ENCODE measurements at regions not wholly inside any gene's neighbourhood (a gene's known extent, or its start where the extent isn't known, plus 50 kb on each side); places are given as distances from the start of the nearest gene placed in this dataset.

DNA sequence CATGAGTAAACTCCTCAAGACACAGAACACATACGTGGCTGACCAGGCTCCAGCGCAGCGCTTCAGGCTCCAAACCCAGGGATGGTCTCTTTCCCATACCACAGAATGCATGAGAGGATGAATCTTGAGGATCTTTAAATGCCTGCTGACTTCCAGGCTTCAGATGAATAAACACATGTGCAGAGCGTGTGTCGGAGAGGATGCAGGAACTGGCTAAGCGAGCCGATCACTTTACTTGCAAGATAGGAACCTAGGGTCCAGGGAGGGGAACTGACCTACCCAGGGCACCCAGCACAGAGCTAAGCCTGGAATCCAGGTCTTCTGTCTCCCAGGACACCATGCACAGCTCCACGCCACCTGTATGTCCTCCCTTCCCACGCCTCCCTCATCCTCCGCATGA lies 209.8 kb downstream of the BCL11B start:
- DNase-seq (ENCODE audit: low read depth), result no peak

DNA sequence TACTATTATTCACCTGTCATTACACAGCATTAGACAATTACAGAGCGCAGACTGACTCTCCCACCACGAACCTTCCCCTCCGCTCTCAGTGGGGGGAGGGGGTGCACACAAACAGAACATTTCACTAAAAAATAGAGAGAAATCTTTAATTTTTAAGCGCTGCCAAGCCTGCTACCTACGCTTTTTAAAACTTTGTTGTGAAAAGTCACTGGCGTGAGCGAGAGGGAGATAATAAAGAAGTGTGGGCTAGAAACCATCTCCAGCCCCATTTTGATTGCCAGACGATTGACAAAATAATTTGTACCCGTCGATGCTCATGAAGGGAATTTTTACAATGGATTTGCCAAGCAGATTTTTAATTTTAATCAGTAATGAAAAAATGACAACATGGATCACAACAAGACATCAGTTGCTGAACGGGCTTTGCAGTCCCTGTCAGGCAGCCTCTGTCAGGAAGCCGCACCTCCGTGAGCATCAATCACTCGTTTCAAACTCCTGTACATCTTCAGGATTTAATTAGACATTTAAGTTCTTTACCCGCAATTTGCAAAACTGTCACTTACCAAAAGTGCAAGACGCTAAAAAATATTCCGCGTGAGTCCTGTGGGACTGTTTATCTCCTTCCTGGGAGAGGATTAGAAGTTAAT lies 209.1 kb downstream of the BCL11B start:
- no peak for DNase-seq (ENCODE audit: low read depth)

DNA sequence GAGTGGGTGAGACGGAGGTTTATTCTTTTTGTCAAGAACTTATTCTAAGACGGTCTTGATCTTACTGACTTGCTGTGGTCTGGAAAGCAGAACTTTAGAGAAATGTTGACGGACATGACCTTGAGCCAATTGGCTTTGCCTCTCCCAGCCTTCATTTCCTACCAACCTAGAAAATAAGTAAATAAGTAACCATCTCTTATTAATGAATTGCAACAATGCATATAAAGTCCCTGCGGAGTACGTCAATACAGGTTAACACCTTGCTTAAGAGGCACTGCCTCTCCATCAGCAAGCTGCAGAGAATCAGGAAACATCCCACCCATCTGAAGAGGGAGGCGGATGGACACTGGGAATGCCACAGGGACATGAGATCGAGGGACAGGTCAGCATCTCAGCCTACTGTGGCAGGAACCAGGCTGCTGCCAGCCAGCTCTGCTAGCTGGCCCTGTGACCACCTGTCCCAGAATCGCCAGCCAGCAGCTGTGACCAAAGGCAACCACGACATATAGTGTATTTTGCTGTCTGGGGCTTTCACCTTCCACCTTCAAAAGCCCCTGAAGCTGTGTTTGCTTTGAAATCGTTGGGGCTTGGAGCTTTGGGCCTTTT lies 208.3 kb downstream of the BCL11B start:
- no peak for DNase-seq (ENCODE audit: low read depth)

DNA sequence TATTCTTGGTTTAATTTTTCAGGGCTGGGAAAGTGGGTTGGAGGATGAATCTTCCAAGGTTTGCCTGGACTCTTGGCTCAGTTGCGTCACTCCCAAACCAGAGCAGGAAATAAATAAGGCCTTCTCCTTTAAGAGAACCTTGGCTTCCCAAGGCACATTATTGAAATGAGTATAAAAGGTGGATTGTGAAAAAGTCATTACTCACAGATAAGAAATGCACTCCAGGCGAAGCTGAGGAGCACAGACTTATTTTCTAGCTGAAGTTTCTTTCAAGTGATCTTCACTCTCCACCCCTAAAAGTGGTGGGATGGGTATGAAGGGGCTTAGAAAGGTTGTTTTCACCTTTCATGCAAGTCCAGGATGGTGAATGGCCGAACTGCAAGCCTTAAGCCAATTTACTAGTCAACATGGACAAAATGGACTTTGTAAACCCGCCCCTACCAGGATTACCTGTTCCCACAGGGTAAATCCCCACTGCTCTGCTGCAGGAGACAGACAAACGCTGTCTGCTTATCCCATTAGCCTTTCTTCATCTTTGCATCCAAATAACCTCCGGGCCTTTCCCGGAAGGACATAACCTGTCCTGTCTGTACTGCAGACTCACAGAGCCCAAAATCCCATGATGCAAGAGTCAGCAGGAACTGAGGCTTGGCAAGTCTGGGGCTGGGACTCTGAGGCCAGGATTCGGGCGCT lies 207.6 kb downstream of the BCL11B start:
- DNase-seq (ENCODE audit: low read depth), result no peak

DNA sequence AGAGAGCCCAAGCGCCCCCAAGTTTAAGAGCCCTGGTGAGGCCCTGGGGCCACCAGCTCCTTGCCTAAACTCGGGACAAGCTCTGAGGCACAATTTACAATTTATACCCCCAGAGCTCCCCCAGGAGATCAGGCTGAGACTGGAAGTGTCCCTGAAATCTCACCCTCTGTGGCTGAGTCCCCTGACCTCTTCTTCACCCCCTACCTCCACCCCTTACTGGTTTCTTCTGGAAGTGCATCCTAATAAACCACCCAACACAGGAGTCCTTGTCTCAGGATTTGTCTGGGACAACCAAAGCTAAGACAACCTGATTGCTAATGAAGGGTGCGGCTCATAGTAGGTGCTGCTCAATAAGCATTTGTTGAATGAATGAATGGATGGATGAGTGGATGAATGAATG lies 206.4 kb downstream of the BCL11B start:
- DNase-seq (ENCODE audit: low read depth), result no peak

DNA sequence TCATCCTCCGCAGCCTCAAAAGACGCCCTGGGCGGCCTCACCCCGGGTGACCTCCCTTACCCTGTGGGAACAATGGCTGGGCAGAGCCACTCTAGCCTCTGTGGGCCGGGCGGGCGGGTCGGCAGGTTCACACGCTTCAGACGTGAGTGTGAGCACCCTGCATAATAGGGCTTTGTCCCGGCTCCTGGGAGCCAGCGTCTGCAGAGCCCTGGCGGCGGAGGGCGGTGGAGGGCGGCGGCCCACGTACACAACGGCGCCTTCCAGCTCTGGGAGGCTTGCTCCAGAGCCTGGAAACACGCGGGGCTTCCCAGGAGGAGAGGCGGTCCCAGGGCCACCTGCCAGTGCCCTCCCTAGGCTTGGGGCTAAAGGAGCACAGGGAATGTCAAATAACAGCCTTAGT lies 205.6 kb downstream of the BCL11B start:
- DNase-seq (ENCODE audit: low read depth), result no peak

DNA sequence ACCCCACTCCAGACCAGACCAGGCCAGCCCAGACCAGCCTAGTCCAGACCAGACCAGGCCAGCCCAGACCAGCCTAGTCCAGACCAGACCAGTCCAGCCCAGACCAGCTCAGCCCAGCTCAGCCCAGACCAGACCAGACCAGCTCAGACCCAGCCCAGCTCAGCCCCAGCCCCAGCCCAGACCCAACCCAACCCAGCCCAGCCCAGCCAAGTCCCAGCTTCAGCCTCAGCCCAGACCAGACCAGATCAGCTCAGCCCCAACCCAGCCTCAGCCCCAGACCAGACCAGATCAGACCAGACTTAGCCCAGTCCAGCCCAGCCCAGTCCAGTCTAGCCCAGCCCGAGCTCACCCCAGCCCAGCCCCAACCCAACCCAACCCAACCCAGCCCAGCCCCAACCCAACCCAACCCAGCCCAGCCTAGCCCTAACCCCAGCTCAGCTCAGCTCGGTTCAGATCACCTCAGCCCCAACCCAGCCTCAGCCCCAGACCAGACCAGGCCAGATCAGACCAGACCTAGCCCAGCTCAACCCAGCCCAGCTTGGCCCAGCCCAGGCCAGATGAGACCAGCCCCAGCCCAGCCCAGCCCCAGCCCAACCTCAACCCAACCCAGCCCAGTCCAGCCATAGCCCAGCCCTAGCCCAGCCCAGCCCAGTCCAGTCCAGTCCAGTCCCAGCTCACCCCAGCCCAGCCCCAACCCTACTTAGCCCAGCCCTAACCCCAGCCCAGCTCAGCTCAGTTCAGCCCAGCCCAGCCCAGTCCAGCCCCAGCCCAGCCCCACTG lies 204.7 kb downstream of the BCL11B start:
- no peak for DNase-seq (ENCODE audit: low read depth)

DNA sequence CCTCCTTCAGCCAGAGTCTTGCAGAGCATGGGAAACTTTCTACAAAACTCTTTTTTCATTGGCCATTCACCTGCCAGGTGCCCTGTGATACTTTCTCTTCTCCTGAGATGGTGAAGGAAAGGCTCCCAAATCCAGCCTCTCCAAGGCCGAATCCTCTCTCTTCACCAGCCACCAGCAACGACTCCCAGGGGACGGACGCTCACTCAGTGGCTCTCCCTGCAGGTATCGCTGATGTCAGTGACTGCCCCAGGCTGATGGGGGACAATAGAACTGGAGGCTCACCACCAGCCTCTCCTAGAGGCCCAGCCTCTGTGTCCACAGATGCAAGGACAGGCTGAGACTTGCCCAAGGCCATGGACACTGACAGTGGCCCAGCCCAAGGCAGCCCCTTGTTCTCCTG lies 204.1 kb downstream of the BCL11B start:
- DNase-seq (ENCODE audit: low read depth), result no peak

DNA sequence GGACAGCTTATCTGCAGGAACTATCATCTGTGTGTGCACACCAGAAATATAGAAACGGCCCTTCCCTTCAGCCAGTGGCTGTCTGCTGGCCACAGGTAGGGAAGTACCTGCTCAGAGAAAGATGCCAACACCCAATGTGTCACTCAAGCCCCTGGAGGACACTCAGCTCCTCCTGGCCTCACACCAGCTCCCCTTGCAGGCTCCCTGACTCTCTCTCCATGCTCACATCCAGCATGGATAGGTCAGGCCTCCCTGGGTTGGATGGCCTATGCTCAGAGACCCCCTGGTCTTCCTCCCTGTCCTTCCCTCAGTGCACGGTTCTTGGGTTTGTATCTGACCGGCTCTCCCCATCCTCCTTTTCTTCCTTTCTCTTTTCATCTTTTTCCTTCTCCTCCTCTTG lies 202.1 kb downstream of the BCL11B start:
- DNase-seq (ENCODE audit: low read depth), result no peak

DNA sequence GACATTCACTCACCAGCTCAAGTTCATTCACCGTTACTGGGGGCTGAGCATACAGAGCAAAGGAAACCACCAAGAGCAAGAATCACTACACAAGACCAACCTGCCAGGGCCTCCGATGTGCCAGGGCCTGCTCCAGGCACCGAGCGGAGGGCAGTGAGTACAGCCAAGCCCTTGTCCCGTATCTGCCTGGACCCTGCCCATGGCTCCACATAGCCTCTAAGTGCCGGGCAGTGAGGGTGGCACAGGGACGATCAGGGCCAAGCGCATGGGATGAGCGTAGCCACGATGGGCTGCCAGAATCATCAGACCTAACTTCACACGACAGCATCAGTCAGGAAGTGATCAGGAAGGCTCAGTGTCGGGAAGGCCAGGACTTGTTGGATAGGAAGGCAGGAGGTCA lies 199.6 kb downstream of the BCL11B start:
- DNase-seq (ENCODE audit: low read depth), result no peak

DNA sequence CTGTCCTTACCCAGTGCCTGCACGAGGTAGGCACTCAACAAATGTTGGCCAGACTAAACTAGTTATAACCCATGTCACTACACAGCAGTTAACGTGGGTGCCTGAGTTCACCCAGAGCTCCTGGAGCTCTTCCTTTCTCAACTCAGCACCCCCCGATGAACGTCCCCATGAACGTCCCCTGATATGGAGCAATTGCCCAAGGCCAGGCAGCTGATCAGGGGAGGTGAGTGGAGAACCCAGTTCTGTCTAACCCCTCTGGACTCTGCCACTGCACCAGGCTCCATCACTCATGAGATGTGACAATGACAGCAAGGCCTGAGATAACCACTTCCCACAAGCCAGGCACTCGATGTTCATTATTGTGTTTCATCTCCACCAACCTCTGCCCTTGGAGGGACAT lies 199.0 kb downstream of the BCL11B start:
- no peak for DNase-seq (ENCODE audit: low read depth)

DNA sequence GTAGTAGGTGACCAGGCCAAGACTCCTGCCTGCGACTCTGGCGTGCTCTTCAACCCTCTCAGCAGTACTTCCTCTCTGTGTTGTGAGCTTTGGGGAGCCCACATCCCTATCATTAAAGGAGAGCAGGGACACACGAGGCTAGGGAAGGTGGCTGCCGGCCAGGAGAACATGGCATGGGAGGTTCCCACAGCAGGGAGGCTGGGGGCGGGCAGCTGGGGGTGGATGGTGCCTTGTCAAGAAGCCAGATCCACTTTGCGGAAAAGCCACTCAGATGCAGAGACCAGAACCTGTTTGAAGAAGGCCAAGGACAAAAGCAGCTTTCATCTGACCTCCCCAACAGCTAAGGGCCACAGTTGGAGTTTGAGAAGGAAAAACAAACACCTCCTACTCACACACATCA lies 198.6 kb downstream of the BCL11B start:
- DNase-seq (ENCODE audit: low read depth), result no peak

DNA sequence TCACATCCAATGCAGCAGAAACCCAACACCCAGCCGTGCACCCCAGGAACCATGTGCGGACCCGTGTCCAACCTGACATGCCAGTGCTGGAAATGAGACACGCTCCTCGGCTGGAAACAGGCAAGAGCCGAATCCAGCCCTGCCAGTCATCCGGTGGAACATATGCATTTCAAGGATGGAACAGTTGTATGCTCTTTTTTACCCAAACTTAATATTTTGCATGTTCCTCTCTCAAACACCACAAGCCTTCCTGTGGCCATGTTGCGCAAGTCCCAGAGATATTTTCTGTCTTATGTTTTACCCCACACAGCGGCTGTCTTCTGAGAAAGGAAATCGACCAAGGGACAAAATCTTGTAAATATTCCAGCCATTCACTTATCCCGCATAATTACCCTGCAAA lies 196.9 kb downstream of the BCL11B start:
- no peak for DNase-seq (ENCODE audit: low read depth)

DNA sequence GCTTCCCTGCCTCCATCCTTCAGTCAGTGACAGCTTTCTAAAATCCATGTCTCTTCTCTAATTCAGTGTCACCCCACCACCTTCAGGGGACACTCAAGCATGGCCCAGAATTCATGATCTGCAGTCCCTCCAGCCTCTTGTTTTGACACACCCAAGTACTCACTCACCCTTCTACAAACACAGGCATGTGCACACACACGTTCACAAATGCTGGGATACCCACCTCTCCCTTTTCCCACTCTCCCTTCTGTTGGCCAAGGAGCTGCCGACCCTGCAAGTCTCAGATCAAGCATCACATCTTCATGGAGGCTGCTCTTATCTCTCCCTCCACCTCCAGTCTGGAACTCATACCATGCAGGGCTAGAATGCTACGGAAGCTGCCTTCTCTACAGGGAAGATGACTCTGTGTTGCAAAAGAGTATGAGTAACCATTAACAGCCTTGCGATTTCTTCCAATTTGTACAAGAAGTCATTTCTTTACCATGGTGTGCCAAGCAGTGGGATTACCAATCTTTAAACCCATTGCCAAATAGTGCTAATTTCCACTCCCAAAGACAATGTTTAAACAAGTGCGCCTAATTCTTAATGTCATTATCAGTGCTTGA lies 196.1 kb downstream of the BCL11B start:
- no peak for DNase-seq (ENCODE audit: low read depth)

DNA sequence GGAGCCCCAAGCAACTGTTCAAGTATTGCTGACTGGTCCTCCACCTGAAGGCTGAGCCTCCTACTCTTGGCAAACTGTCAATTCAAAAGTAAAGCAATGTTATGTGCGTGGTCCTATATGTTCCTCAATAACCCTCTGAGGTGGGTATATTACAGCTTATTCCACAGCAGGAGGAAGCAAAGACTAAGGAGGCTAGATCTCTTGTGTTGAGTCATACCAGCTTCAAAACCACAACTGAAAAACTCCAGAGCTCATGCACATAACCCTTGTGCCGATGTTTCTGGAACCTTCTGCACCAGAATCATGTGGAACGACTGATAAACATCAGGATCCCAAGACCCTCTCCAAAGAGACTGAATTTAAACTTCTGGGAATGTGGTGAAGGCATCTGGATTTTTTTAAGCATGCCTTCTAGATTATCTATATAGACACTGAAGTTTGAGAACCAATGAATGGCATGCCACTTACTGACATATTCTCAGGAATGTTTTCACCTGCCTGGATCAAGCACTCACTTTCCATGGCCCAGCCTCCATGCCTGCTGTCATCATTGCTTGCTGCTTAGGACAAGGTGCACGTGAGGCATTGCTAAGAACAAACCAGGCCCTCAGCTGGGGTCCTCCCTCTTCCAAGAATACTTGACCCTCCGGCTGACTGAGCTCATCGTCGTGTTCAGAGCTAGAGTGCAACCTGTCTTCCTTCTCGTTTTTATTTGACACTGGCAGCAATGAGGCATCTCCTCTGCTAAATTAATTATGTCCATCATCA lies 194.7 kb downstream of the BCL11B start:
- no peak for DNase-seq (ENCODE audit: low read depth)

DNA sequence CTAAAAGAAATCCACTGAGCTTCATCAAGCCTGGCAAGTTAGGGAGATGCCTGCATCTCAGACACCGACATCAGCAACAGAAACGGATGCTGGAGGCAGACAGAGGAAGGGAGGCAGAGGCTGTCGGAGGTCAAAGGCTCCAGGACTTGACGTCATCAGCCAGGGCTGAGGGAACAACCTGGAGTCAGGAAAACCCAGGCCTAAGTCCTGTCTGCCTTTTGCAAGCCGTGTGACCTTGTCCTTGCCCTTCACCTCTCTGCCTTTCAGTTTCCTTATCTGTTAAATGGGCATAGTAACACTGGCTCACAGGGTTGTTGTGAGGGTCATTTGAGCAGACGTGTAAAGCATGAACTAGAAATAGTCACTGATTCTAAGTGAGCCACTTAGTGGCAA lies 194.2 kb downstream of the BCL11B start:
- no peak for DNase-seq (ENCODE audit: low read depth)

DNA sequence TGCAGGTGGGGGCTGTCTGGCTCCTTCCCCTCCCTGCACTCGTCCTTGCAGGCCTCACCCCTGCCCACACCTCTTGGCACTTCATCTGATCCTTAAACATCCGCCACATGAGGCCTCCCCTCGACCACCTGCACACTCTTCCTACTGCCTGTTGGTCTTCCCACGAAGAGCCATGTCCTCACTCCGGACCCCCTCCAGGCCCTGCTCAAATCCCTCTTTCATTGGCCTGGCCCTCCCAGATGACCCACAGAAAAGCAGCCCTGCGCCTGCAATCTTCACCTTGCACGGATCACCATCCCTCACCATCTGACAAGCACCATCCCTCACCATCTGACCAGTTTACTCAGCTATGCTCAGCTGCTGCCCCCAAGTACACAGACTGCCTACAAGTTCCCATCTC lies 193.6 kb downstream of the BCL11B start:
- no peak for DNase-seq (ENCODE audit: low read depth)

DNA sequence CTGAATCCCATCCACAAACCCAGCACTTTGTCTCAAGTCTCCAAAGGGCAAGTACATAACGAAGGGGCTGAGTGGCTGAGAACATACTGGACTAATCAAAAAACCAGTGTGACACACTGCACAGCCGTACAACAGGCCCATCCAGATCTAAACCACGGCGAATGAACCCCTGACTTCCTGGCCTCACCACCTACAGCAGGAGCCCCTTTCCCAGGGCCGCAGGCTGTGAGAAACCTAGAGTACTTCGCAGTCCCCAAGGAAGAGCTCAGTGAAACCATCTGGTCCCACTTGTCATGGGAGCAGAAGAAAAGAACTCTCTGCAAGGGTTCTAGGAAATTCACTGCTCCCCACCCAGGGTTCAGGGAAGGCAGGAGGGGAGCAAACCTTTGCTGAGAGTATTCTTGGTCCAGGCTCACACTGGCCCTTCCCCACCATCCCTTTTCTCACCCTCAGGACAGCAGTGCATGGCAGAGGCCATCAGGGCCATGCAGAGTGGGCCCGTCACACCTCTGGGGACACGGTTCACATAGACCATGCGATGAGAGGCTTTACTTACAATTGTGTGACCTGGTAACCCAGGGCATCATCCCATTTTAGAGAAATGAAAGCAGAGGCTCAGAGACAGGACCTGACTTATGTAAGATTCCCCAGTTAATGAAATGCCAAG lies 192.8 kb downstream of the BCL11B start:
- no peak for DNase-seq (ENCODE audit: low read depth)

DNA sequence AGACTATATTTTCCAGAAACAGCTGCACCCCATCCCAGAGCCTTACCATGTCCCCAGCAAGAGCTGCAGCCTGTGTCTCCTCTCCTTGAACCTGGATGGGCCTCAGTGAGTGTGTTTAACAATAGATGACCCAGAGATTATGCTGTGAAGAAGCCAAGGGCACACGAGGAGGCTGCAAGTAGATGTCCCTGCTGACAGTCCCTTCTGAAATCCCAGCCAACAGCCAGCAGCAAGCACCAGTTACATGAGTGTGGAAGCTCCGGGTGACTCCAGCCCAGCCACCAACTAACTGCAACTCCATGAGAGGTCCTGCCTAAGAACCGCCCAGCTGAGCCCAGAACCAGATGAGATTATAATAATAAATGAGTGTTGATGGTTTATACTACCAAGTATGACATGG lies 191.7 kb downstream of the BCL11B start:
- no peak for DNase-seq (ENCODE audit: low read depth)

DNA sequence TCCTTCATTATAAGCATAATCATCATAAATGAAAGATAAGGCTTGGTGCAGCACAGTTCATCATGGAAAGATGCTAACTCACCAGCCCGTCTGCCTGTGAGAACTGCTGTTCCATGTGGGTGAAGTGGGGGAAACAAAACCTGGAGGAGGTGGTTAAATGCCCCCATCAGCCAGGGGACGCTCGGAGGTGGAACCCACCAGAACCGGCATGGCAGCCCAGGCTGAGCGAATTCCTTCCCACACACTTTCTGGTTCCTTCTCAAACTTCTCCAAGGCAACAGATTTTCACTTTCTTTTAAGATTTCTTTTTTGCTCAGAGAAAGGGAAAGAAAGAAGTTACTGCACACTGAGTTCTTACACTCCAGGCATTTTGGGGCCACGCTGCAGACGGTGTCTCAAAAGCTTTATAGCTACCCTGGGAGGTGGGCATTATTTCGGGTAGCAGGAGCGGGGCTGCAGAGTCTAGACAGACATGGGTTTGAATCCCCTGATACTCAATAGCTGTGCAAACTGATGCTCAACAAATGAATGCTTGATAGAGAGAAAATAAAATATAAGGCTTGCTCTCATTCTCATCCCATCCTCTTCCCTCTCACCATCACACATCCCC lies 190.7 kb downstream of the BCL11B start:
- no peak for DNase-seq (ENCODE audit: low read depth)

DNA sequence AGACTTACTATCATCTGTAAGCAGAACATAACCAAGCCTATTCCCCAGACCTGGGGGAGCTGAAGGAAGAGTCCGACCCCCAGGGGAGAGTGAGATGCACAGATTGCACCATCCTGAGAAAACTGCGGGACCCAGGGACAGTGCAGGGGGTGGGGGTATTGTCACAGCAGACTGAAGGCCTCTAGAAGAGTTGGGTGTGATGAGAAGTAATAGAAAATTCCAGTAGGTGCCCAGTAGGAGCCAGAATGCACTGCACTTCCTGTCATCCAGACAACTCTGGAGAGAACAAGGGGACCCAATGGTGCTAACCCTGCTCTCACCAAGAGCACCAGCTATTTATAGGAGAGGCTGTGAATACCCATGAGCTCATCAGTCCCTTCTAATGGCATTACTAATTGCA lies 190.1 kb downstream of the BCL11B start:
- no peak for DNase-seq (ENCODE audit: low read depth)

Data from GM04503 (cell line).